Uterus (tissue), 3 donors: ENCODE measurements at regions not wholly inside any gene's neighbourhood (a gene's known extent, or its start where the extent isn't known, plus 50 kb on each side); places are given as distances from the start of the nearest gene placed in this dataset.

ENCODE experiments used
- DNase-seq, 2 donors: peaks; one replicate each; pipeline ENCODE4 v3.0.0-alpha.2; 2019 to 2020
- H3K27ac ChIP-seq, 2 donors: fragments of 200-600 bp; sonication (generic); 1 replicate in 1 of 2; 2 replicates in 1 of 2; pipeline ENCODE4 v1.5.1; 2016 to 2018
- H3K27me3 ChIP-seq, 2 donors: fragments of 200-600 bp; sonication (generic); one replicate each; pipeline ENCODE4 v1.5.1; 2018 to 2019; ENCODE audit warnings: control low read depth in 1 of 2
- H3K36me3 ChIP-seq, 2 donors: fragments of 200-600 bp; sonication (generic); one replicate each; pipeline ENCODE4 v1.5.1; 2019; ENCODE audit warnings: control low read depth in 1 of 2
- H3K4me1 ChIP-seq, 2 donors: fragments of 200-600 bp; sonication (generic); one replicate each; pipeline ENCODE4 v1.5.1; 2018 to 2019; ENCODE audit warnings: control low read depth in 1 of 2
- H3K4me3 ChIP-seq, 2 donors: fragments of 200-600 bp; sonication (generic); 1 replicate in 1 of 2; 2 replicates in 1 of 2; pipeline ENCODE4 v1.5.1; 2018 to 2019; ENCODE audit warnings: mild to moderate bottlenecking in 1 of 2
- H3K9me3 ChIP-seq, 2 donors: fragments of 200-600 bp; sonication (generic); one replicate each; pipeline ENCODE4 v1.5.1; 2019; ENCODE audit warnings: control low read depth in 1 of 2
- CTCF ChIP-seq, 4 experiments: fragments of 200-600 bp in 2 of 4; fragments of 450-650 bp in 2 of 4; sonication (generic) in 2 of 4; IDR thresholded peaks; one replicate each; pipeline ENCODE4 v1.5.1; 2016 to 2019; ENCODE audit warnings: antibody characterized with exemption in 4 of 4, mild to moderate bottlenecking in 2 of 4, moderate library complexity in 1 of 4
- POLR2A ChIP-seq, 2 donors: fragments of 450-650 bp; IDR thresholded peaks; one replicate each; pipeline ENCODE4 v1.6.1; 2016; ENCODE audit warnings: antibody characterized with exemption in 2 of 2, mild to moderate bottlenecking in 1 of 2, moderate library complexity in 1 of 2
- intact Hi-C: fragments of 100-400 bp; cut with DNase I; formaldehyde crosslinking; loops from one replicate; pipeline ENCODE4 v1.15.1; 2023; ENCODE audit warnings: low total_unique reads
- donor health status: DM: yes; HTN: yes; CAD: no.

DNA sequence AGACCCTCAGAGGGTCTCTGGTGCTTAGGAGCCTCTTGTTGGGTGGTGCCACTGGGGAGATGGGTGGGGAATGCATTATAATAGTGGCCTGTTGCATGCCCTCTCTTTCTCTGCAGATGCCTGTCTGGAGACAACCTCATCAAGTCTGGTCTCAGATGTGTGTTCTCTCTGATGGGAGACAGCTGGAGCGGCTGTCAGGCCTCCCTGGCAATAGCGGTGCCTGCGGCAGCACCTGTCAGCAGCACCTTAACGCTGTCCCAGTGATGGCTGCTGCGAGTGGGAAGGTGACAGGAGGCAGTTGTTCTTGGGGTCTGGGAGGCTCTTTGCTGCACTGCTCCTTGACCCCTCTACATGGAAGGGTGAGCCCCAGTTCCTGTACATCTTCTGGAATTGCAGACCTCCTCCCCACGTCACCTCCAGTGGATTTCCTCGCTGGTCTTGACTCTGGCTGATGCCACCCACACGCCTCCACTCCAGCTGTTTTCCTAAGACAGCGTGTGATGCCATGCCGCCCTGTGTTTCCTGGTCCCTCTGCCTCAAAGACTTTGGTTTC lies 63.3 kb upstream of the BLCAP start:
- Histone ChIP-seq H3K4me1 (no peaks in the 10 kb centered on the region), H3K36me3 (no peaks in the 10 kb centered on the region), H3K27me3 (no peaks in the 10 kb centered on the region), H3K9me3 (no peaks in the 10 kb centered on the region), H3K27ac (no peak overlapping the region), H3K4me3 (no peak overlapping the region)
- TF ChIP-seq CTCF (IDR thresholded peaks at IDR 0.05) (no peak), POLR2A (IDR thresholded peaks at IDR 0.05) (no peak)
- no peak for DNase-seq
- intact Hi-C loops = no loop called here

DNA sequence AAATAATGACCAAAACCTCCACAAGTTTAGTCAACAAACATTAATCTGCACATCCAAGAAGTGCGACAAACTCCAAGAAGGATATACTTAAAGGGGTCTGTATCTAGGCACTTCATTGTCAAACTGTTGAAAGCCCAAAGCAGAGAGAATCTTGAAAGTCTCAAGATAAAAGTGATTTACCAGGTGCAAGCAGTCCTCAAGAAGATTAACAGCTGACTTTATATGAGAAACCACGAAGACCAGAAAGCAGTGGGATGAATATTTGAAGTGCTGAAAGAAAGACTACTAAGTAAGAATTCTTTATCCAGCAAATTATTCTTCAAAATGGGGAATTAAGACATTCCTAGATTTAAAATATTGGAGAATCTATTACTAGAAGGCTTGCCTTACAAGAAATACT lies 58.4 kb upstream of the BLCAP start:
- no peak overlapping the region for H3K27ac ChIP-seq
- H3K27me3 ChIP-seq = no peaks in the 10 kb centered on the region
- H3K9me3 ChIP-seq = no peaks in the 10 kb centered on the region
- no peaks in the 10 kb centered on the region for H3K36me3 ChIP-seq
- TF ChIP-seq CTCF (IDR thresholded peaks at IDR 0.05) = no peak
- no peak for TF ChIP-seq POLR2A (IDR thresholded peaks at IDR 0.05)
- H3K4me3 ChIP-seq = no peak overlapping the region
- no peak for DNase-seq
- H3K4me1 ChIP-seq = no peaks in the 10 kb centered on the region
- intact Hi-C loops = no loop called here

GRCh38 chr20:37584238-37584807 lies 56.6 kb upstream of the BLCAP start:
- TF ChIP-seq CTCF (IDR thresholded peaks at IDR 0.05) (no peak), POLR2A (IDR thresholded peaks at IDR 0.05) (no peak)
- H3K4me1 ChIP-seq = no peaks in the 10 kb centered on the region
- intact Hi-C loops = no loop called here

DNA sequence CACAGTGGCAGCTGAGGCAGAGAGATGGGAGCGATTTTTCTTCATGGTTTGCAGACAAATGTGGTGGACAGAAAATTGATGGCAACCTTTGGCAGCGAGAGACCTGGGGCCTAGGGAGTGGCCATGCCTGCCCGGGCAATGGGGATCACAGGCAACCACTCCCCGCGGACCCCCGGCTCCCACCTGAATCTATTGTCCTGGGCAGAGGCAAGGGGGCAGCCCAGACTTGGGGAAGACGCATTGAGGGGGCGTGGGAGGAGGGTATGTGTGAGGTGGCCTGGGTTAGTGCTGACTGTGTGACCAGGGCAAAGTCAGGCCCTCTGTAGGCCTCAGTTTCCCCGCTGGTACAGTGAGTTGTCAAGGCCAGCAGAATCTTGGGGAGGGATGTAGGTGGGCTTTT lies 53.6 kb upstream of the BLCAP start:
- no peak for DNase-seq
- Histone ChIP-seq H3K9me3 (no peaks in the 10 kb centered on the region), H3K36me3 (no peaks in the 10 kb centered on the region), H3K4me3 (no peak overlapping the region), H3K27me3 (no peaks in the 10 kb centered on the region), H3K4me1 (no peaks in the 10 kb centered on the region), H3K27ac (no peak overlapping the region)
- intact Hi-C loops = no loop called here
- TF ChIP-seq CTCF (IDR thresholded peaks at IDR 0.05) = no peak
- no peak for TF ChIP-seq POLR2A (IDR thresholded peaks at IDR 0.05)

More at GRCh38 chr20:37584238-37584807, 56.6 kb upstream of the BLCAP start:
- no peak overlapping the region for H3K4me3 ChIP-seq
- DNase-seq = no peak
- H3K27ac ChIP-seq = no peak overlapping the region
- no peaks in the 10 kb centered on the region for H3K9me3 ChIP-seq
- H3K27me3 ChIP-seq = no peaks in the 10 kb centered on the region
- H3K36me3 ChIP-seq = no peaks in the 10 kb centered on the region

DNA sequence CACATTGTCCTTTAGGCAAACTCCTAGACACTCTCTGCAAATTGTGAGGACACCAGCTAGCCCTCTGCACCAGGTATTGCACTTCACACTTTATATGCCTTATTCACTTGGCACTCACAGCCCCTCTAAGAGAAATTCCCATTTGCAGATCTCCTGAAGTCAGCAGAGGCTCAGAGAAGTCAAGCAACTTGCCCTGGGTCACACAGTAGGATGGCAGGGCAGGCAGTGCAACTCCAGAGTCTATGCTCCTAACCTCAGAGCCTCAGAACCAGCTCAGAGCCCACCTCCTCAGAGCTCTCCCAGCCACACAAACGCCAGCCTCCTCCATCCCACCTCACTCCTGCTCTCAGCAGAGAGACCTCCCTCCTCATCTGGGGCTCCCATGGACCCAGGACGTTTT lies 52.4 kb upstream of the BLCAP start:
- H3K4me3 ChIP-seq = no peak overlapping the region
- H3K27ac ChIP-seq = no peak overlapping the region
- no peaks in the 10 kb centered on the region for H3K4me1 ChIP-seq
- no peak for DNase-seq
- TF ChIP-seq CTCF (IDR thresholded peaks at IDR 0.05) (no peak), POLR2A (IDR thresholded peaks at IDR 0.05) (no peak)
- H3K27me3 ChIP-seq = no peaks in the 10 kb centered on the region
- H3K36me3 ChIP-seq = no peaks in the 10 kb centered on the region
- H3K9me3 ChIP-seq = no peaks in the 10 kb centered on the region
- intact Hi-C loops = no loop called here
